Mesendoderm (in vitro differentiated cells): ENCODE measurements at regions not wholly inside any gene's neighbourhood (a gene's known extent, or its start where the extent isn't known, plus 50 kb on each side); places are given as distances from the start of the nearest gene placed in this dataset.
A peak's percentile ranks its signal among the peaks of the same experiment; 100 is the strongest.

Experiments
- DNase-seq: peaks from one replicate; pipeline ENCODE4 v3.0.0; 2013
- H2AK5ac ChIP-seq: 2 replicates; pipeline ENCODE4 v1.6.1; 2013; ENCODE audit warnings: low read length, inconsistent platforms
- H2BK120ac ChIP-seq: 2 replicates; pipeline ENCODE4 v1.6.1; 2013; ENCODE audit warnings: low read depth, mild to moderate bottlenecking, low read length, moderate library complexity, mixed read lengths
- H2BK15ac ChIP-seq: replicated peaks from 2 replicates; pipeline ENCODE4 v1.6.1; 2013; ENCODE audit warnings: low read depth, mild to moderate bottlenecking, moderate library complexity
- H2BK5ac ChIP-seq: 2 replicates; pipeline ENCODE4 v1.6.1; 2013; ENCODE audit warnings: low read length, inconsistent platforms
- H3K18ac ChIP-seq: 2 replicates; pipeline ENCODE4 v1.6.1; 2013; ENCODE audit warnings: mild to moderate bottlenecking, low read length, mixed read lengths
- H3K23ac ChIP-seq: one replicate; pipeline ENCODE4 v1.6.1; 2013; ENCODE audit warnings: low read length
- H3K27ac ChIP-seq: 2 replicates; pipeline ENCODE4 v1.5.1; 2013; ENCODE audit warnings: low read depth, mild to moderate bottlenecking, inconsistent platforms, low read length, moderate library complexity
- H3K27me3 ChIP-seq: 2 replicates; pipeline ENCODE4 v1.6.1; 2013; ENCODE audit warnings: low read length, control low read depth, mild to moderate bottlenecking, inconsistent platforms; ENCODE audit not compliant: insufficient read depth, poor library complexity
- H3K36me3 ChIP-seq: 2 replicates; pipeline ENCODE4 v1.6.1; 2013; ENCODE audit warnings: low read length, inconsistent platforms; ENCODE audit not compliant: control insufficient read depth, insufficient read depth
- H3K4ac ChIP-seq: one replicate; pipeline ENCODE4 v1.6.1; 2013; ENCODE audit warnings: low read depth, mild to moderate bottlenecking, low read length, moderate library complexity
- H3K4me1 ChIP-seq: 2 replicates; pipeline ENCODE4 v1.6.1; 2013; ENCODE audit warnings: low read depth, low read length, inconsistent platforms; ENCODE audit not compliant: control insufficient read depth
- H3K4me2 ChIP-seq: 2 replicates; pipeline ENCODE4 v1.6.1; 2013; ENCODE audit warnings: low read length
- H3K4me3 ChIP-seq: 2 replicates; pipeline ENCODE4 v1.5.1; 2013; ENCODE audit warnings: mild to moderate bottlenecking, low read length
- H3K56ac ChIP-seq: one replicate; pipeline ENCODE4 v1.6.1; 2013; ENCODE audit warnings: low read length
- H3K79me1 ChIP-seq: 2 replicates; pipeline ENCODE4 v1.6.1; 2013; ENCODE audit warnings: low read length, inconsistent platforms
- H3K79me2 ChIP-seq: 2 replicates; pipeline ENCODE4 v1.6.1; 2013; ENCODE audit warnings: mild to moderate bottlenecking, low read length; ENCODE audit not compliant: control insufficient read depth, insufficient read depth
- H3K9ac ChIP-seq: 2 replicates; pipeline ENCODE4 v1.6.1; 2013; ENCODE audit warnings: low read length, inconsistent platforms
- H4K5ac ChIP-seq: one replicate; pipeline ENCODE4 v1.6.1; 2013; ENCODE audit warnings: low read length
- H4K8ac ChIP-seq: one replicate; pipeline ENCODE4 v1.6.1; 2013; ENCODE audit warnings: low read depth, mild to moderate bottlenecking, control low read depth, low read length, moderate library complexity
- WGBS: extraction: QIAGEN DNeasy Blood & Tissue Kit; methylation state at CpG from one replicate; pipeline ENCODE4 v1.1.7; 2013; ENCODE audit warnings: low lambda C conversion rate, missing lambda C conversion rate; ENCODE audit not compliant: insufficient coverage; ENCODE audit errors: extremely low coverage; 5-methylcytosine and 5-hydroxymethylcytosine counted together

- no CpG with 5 or more reads among the region's 5 CpGs for WGBS
- Histone ChIP-seq H3K79me1 (no peaks in the 10 kb centered on the region), H3K18ac (no peak overlapping the region), H4K8ac (no peak overlapping the region), H3K27me3 (no peaks in the 10 kb centered on the region), H3K9ac (no peak overlapping the region), H3K4ac (no peak overlapping the region), H2BK120ac (no peak overlapping the region), H2AK5ac (no peak overlapping the region), H3K4me2 (no peak overlapping the region), H3K36me3 (no peaks in the 10 kb centered on the region), H3K4me3 (no peak overlapping the region), H2BK15ac (no peak overlapping the region), H4K5ac (no peak overlapping the region), H3K23ac (no peak overlapping the region), H3K56ac (no peak overlapping the region), H3K4me1 (no peaks in the 10 kb centered on the region), H3K79me2 (no peaks in the 10 kb centered on the region), H3K27ac (no peak overlapping the region), H2BK5ac (no peak overlapping the region)
- DNase-seq: no peak
Observed at GRCh38 chr14:38762426-38762825, 340.6 kb downstream of the SEC23A start.

GRCh38 chr14:38761033-38761432, 342.0 kb downstream of the SEC23A start:
- H3K27me3 ChIP-seq: no peaks in the 10 kb centered on the region
- no peak overlapping the region for H3K9ac ChIP-seq
- no peak overlapping the region for H2AK5ac ChIP-seq
- H3K23ac ChIP-seq: no peak overlapping the region
- H3K4ac ChIP-seq: no peak overlapping the region
- no peaks in the 10 kb centered on the region for H3K4me1 ChIP-seq
- DNase-seq: no peak
- H4K8ac ChIP-seq: no peak overlapping the region
- no peak overlapping the region for H3K4me2 ChIP-seq
- no peak overlapping the region for H4K5ac ChIP-seq
- H3K79me2 ChIP-seq: no peaks in the 10 kb centered on the region
- WGBS: no CpG with 5 or more reads among the region's 2 CpGs
- H3K27ac ChIP-seq: no peak overlapping the region
- H3K79me1 ChIP-seq: no peaks in the 10 kb centered on the region
- no peak overlapping the region for H3K56ac ChIP-seq
- no peak overlapping the region for H2BK15ac ChIP-seq
- H3K18ac ChIP-seq: no peak overlapping the region
- H3K36me3 ChIP-seq: no peaks in the 10 kb centered on the region
- H2BK120ac ChIP-seq: no peak overlapping the region
- no peak overlapping the region for H3K4me3 ChIP-seq
- no peak overlapping the region for H2BK5ac ChIP-seq

- no peaks in the 10 kb centered on the region for H3K27me3 ChIP-seq
- H3K4me1 ChIP-seq: no peaks in the 10 kb centered on the region
- H2BK120ac ChIP-seq: no peak overlapping the region
- H3K23ac ChIP-seq: no peak overlapping the region
- no peak overlapping the region for H2AK5ac ChIP-seq
- no peaks in the 10 kb centered on the region for H3K79me1 ChIP-seq
- no peak overlapping the region for H3K4me2 ChIP-seq
- no peak overlapping the region for H3K27ac ChIP-seq
- H3K4me3 ChIP-seq: no peak overlapping the region
- H3K56ac ChIP-seq: no peak overlapping the region
- H3K18ac ChIP-seq: no peak overlapping the region
- H3K36me3 ChIP-seq: no peaks in the 10 kb centered on the region
- no peak overlapping the region for H3K9ac ChIP-seq
- no peak for DNase-seq
- H2BK5ac ChIP-seq: no peak overlapping the region
- no peaks in the 10 kb centered on the region for H3K79me2 ChIP-seq
- H2BK15ac ChIP-seq: no peak overlapping the region
- no peak overlapping the region for H4K8ac ChIP-seq
- no peak overlapping the region for H3K4ac ChIP-seq
- WGBS: no CpG with 5 or more reads among the region's 2 CpGs
- no peak overlapping the region for H4K5ac ChIP-seq
Observed at GRCh38 chr14:38758661-38759060, 344.4 kb downstream of the SEC23A start.

GRCh38 chr14:38755036-38755435, 348.0 kb downstream of the SEC23A start:
- Histone ChIP-seq H2BK120ac (no peak overlapping the region), H3K9ac (no peak overlapping the region), H3K4ac (no peak overlapping the region), H3K4me1 (no peaks in the 10 kb centered on the region), H2BK5ac (no peak overlapping the region), H3K18ac (no peak overlapping the region), H3K4me2 (no peak overlapping the region), H2BK15ac (no peak overlapping the region), H3K27me3 (no peaks in the 10 kb centered on the region), H3K4me3 (no peak overlapping the region), H2AK5ac (no peak overlapping the region), H3K79me2 (no peaks in the 10 kb centered on the region), H3K27ac (no peak overlapping the region), H3K56ac (no peak overlapping the region), H3K79me1 (no peaks in the 10 kb centered on the region), H4K8ac (no peak overlapping the region), H3K36me3 (no peaks in the 10 kb centered on the region), H3K23ac (no peak overlapping the region), H4K5ac (no peak overlapping the region)
- peak; percentile 79 for DNase-seq
- WGBS: no CpG with 5 or more reads among the region's 3 CpGs

- Histone ChIP-seq H3K56ac (no peak overlapping the region), H3K27me3 (no peaks in the 10 kb centered on the region), H2BK120ac (no peak overlapping the region), H4K5ac (no peak overlapping the region), H3K36me3 (no peaks in the 10 kb centered on the region), H2AK5ac (no peak overlapping the region), H3K9ac (no peak overlapping the region), H2BK5ac (no peak overlapping the region), H3K4me1 (no peaks in the 10 kb centered on the region), H3K4me2 (no peak overlapping the region), H3K23ac (no peak overlapping the region), H3K79me2 (no peaks in the 10 kb centered on the region), H3K18ac (no peak overlapping the region), H3K4ac (no peak overlapping the region), H2BK15ac (no peak overlapping the region), H3K4me3 (no peak overlapping the region), H3K79me1 (no peaks in the 10 kb centered on the region), H3K27ac (no peak overlapping the region), H4K8ac (no peak overlapping the region)
- no peak for DNase-seq
- no CpG with 5 or more reads among the region's 3 CpGs for WGBS
Observed at GRCh38 chr14:38752750-38753149, 350.3 kb downstream of the SEC23A start.

- Histone ChIP-seq H3K56ac (no peak overlapping the region), H3K4me1 (no peaks in the 10 kb centered on the region), H3K4ac (no peak overlapping the region), H3K36me3 (no peaks in the 10 kb centered on the region), H2BK15ac (no peak overlapping the region), H3K27me3 (no peaks in the 10 kb centered on the region), H3K79me1 (no peaks in the 10 kb centered on the region), H3K9ac (no peak overlapping the region), H3K4me3 (no peak overlapping the region), H2BK120ac (no peak overlapping the region), H3K4me2 (no peak overlapping the region), H2BK5ac (no peak overlapping the region), H4K5ac (no peak overlapping the region), H3K27ac (no peak overlapping the region), H3K18ac (no peak overlapping the region), H3K23ac (no peak overlapping the region), H2AK5ac (no peak overlapping the region), H4K8ac (no peak overlapping the region), H3K79me2 (no peaks in the 10 kb centered on the region)
- WGBS: no CpG with 5 or more reads among the region's 2 CpGs
- DNase-seq: no peak
Observed at GRCh38 chr14:38752341-38752740, 350.7 kb downstream of the SEC23A start.
